ENCODE measurements at regions not wholly inside any gene's neighbourhood (a gene's known extent, or its start where the extent isn't known, plus 50 kb on each side); places are given as distances from the start of the nearest gene placed in this dataset.

DNA sequence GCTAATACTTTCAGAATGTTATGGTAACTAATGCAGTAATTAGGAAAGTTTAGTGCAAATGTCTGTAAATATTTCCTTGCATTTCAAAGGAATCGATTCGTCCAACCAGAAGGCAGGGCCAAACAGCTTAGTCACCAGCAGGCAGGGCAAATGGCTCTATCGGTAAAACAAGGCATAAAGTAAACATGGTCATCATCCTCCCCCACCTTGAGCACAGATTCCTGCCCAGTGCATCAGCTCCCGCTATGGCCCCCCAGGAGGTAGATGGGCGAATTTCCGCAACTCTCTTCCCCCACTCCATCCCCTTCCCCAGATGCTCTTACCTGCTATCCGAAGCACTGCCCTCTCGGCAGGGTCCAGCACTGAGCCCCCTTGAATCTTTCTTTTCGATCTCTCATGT lies 103.8 kb upstream of the BEND6 start:
- no peak for TF ChIP-seq TAF1 (IDR thresholded peaks at IDR 0.05; ENCODE audit: borderline replicate concordance, insufficient read depth, low read length)
- no peak for TF ChIP-seq SIN3A (IDR thresholded peaks at IDR 0.05; ENCODE audit: borderline replicate concordance, insufficient read depth, low read length)
- TF ChIP-seq, protein P1, sequence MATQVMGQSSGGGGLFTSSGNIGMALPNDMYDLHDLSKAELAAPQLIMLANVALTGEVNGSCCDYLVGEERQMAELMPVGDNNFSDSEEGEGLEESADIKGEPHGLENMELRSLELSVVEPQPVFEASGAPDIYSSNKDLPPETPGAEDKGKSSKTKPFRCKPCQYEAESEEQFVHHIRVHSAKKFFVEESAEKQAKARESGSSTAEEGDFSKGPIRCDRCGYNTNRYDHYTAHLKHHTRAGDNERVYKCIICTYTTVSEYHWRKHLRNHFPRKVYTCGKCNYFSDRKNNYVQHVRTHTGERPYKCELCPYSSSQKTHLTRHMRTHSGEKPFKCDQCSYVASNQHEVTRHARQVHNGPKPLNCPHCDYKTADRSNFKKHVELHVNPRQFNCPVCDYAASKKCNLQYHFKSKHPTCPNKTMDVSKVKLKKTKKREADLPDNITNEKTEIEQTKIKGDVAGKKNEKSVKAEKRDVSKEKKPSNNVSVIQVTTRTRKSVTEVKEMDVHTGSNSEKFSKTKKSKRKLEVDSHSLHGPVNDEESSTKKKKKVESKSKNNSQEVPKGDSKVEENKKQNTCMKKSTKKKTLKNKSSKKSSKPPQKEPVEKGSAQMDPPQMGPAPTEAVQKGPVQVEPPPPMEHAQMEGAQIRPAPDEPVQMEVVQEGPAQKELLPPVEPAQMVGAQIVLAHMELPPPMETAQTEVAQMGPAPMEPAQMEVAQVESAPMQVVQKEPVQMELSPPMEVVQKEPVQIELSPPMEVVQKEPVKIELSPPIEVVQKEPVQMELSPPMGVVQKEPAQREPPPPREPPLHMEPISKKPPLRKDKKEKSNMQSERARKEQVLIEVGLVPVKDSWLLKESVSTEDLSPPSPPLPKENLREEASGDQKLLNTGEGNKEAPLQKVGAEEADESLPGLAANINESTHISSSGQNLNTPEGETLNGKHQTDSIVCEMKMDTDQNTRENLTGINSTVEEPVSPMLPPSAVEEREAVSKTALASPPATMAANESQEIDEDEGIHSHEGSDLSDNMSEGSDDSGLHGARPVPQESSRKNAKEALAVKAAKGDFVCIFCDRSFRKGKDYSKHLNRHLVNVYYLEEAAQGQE (IDR thresholded peaks at IDR 0.05; ENCODE audit: insufficient read depth in 1 of 2, low read depth in 2 of 2, low read length in 2 of 2), result no peak
- no peak for TF ChIP-seq POLR2AphosphoS5 (IDR thresholded peaks at IDR 0.05; ENCODE audit: low read depth, low read length)
- TF ChIP-seq FOXP2 (optimal IDR thresholded peaks at IDR 0.05; ENCODE audit: borderline replicate concordance, extremely low read depth, extremely low read length, insufficient read depth), result no peak

GRCh38 chr6:56850626-56851025 lies 104.3 kb upstream of the BEND6 start:
- no peak for TF ChIP-seq SIN3A (IDR thresholded peaks at IDR 0.05; ENCODE audit: borderline replicate concordance, insufficient read depth, low read length)
- TF ChIP-seq FOXP2 (optimal IDR thresholded peaks at IDR 0.05; ENCODE audit: borderline replicate concordance, extremely low read depth, extremely low read length, insufficient read depth), result no peak
- TF ChIP-seq TAF1 (IDR thresholded peaks at IDR 0.05; ENCODE audit: borderline replicate concordance, insufficient read depth, low read length), result no peak
- no peak for TF ChIP-seq POLR2AphosphoS5 (IDR thresholded peaks at IDR 0.05; ENCODE audit: low read depth, low read length)
- TF ChIP-seq, protein P1 (IDR thresholded peaks at IDR 0.05; ENCODE audit: insufficient read depth in 1 of 2, low read depth in 2 of 2, low read length in 2 of 2), result no peak

- TF ChIP-seq POLR2AphosphoS5 (IDR thresholded peaks at IDR 0.05; ENCODE audit: low read depth, low read length), result no peak
- TF ChIP-seq SIN3A (IDR thresholded peaks at IDR 0.05; ENCODE audit: borderline replicate concordance, insufficient read depth, low read length), result no peak
- TF ChIP-seq FOXP2 (optimal IDR thresholded peaks at IDR 0.05; ENCODE audit: borderline replicate concordance, extremely low read depth, extremely low read length, insufficient read depth), result no peak
- TF ChIP-seq, protein P1 (IDR thresholded peaks at IDR 0.05; ENCODE audit: insufficient read depth in 1 of 2, low read depth in 2 of 2, low read length in 2 of 2), result no peak
- TF ChIP-seq TAF1 (IDR thresholded peaks at IDR 0.05; ENCODE audit: borderline replicate concordance, insufficient read depth, low read length), result no peak
These were observed 105.0 kb upstream of the BEND6 start for GRCh38 chr6:56849896-56850295.

DNA sequence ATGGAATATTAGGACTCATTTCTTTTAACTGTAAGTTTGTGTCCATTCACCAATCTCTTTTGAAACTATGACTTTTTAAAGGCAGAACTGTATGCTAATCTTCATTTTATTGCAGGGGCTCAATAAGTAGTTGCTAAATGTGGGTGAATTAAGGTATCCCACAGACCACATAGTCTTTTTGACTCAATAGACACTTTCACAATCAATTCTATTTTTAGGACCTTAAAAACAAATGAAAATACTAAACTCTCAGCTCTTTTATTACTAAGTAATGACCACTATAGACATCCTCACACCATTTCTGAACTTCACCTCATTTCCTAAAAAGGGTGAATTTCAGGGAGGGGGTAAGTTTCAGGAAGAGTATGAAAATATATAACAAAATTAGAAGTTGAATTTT lies 106.8 kb upstream of the BEND6 start:
- TF ChIP-seq, protein P1 (IDR thresholded peaks at IDR 0.05; ENCODE audit: insufficient read depth in 1 of 2, low read depth in 2 of 2, low read length in 2 of 2), result no peak
- TF ChIP-seq POLR2AphosphoS5 (IDR thresholded peaks at IDR 0.05; ENCODE audit: low read depth, low read length) (no peak), FOXP2 (optimal IDR thresholded peaks at IDR 0.05; ENCODE audit: borderline replicate concordance, extremely low read depth, extremely low read length, insufficient read depth) (no peak), TAF1 (IDR thresholded peaks at IDR 0.05; ENCODE audit: borderline replicate concordance, insufficient read depth, low read length) (no peak), SIN3A (IDR thresholded peaks at IDR 0.05; ENCODE audit: borderline replicate concordance, insufficient read depth, low read length) (no peak)

- TF ChIP-seq FOXP2 (optimal IDR thresholded peaks at IDR 0.05; ENCODE audit: borderline replicate concordance, extremely low read depth, extremely low read length, insufficient read depth) (no peak), POLR2AphosphoS5 (IDR thresholded peaks at IDR 0.05; ENCODE audit: low read depth, low read length) (no peak), SIN3A (IDR thresholded peaks at IDR 0.05; ENCODE audit: borderline replicate concordance, insufficient read depth, low read length) (no peak), TAF1 (IDR thresholded peaks at IDR 0.05; ENCODE audit: borderline replicate concordance, insufficient read depth, low read length) (no peak)
- TF ChIP-seq, protein P1 (IDR thresholded peaks at IDR 0.05; ENCODE audit: insufficient read depth in 1 of 2, low read depth in 2 of 2, low read length in 2 of 2), result no peak
These were observed 109.9 kb upstream of the BEND6 start for GRCh38 chr6:56845032-56845431.
